ENCODE measurements at regions not wholly inside any gene's neighbourhood (a gene's known extent, or its start where the extent isn't known, plus 50 kb on each side); places are given as distances from the start of the nearest gene placed in this dataset.

DNA sequence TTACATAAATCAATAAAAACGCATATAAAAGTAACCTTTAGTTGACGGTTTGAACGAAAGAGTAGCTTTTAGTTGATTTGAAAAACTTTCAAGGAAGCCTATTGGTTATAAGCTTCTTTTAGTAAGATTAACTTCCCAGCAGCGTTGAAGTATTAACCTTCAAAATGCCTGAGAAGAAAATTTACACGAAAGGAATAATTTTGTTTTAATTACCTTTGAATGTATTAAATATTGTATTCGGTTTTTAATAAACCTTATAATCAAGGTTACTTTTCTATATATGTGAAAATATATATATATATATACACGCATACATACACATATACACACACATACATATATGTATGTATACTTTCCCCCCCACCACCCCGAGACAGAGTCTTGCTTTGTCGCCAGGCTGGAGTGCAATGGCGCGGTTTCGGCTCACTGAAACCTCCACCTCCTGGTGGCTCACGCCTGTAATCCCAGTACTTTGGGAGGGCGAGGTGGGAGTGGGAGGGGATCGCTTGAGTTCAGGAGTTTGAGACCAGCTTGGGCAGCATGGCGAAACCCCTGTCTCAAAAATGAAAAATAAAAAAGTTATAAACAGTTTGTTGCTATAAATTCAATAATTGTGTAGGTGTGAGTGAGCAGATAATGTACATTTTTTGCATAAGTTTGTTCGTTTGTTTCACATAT lies 57.6 kb upstream of the EZH2 start:
- Histone ChIP-seq H3K36me3 (ENCODE audit: low read depth, low read length) (no peaks in the 10 kb centered on the region), H4K20me1 (ENCODE audit: low read length) (no peaks in the 10 kb centered on the region), H3K27ac (ENCODE audit: low read length) (peak overlapping the region; percentile 73), H3K4me1 (ENCODE audit: insufficient read depth, low read length) (peaks cover 12% of the 10 kb centered on the region), H3K27me3 (ENCODE audit: low read length) (no peaks in the 10 kb centered on the region), H3K79me2 (ENCODE audit: low read length) (no peaks in the 10 kb centered on the region), H2AFZ (ENCODE audit: low read length) (peak overlapping the region; percentile 90), H3K4me2 (ENCODE audit: low read length) (peak overlapping the region; percentile 89), H3K9me3 (ENCODE audit: low read length) (no peaks in the 10 kb centered on the region), H3F3A (ENCODE audit: low read length, unreplicated experiment) (no peaks in the 10 kb centered on the region), H3K4me3 (ENCODE audit: low read length) (peak overlapping the region; percentile 76), H3K9ac (ENCODE audit: low read length) (peak overlapping the region; percentile 93), H3K9me2 (replicated peaks; ENCODE audit: low read length) (no peaks in the 10 kb centered on the region)
- CTCF ChIA-PET: interaction anchor here (0.6 to 1.1 kb wide), 6 partner anchors 22 to 86 kb away, joined by 3 to 14 read pairs (median 5); partner anchors contain the start of gene EZH2
- no TSS peak for BruUV-seq (replicated peaks)
- intact Hi-C loops (cut with micrococcal nuclease): loop anchor here (1.0 to 5.0 kb wide), 5 partner anchors 21 to 239 kb away; no protein-coding TSS in a partner anchor
- POLR2A ChIA-PET (ENCODE audit: unreplicated experiment): interaction anchor here (0.7 kb wide), 1 partner anchor 28 kb away, joined by 22 read pairs; no protein-coding TSS in a partner anchor
- ATAC-seq (peak; percentile 69), DNase-seq (peak; percentile 75)
- TF ChIP-seq EZH2phosphoT487 (IDR thresholded peaks at IDR 0.05; ENCODE audit: borderline replicate concordance, low read length) (no peak), EZH2 (IDR thresholded peaks at IDR 0.05; ENCODE audit: low read length, unreplicated experiment) (no peak)
- TF ChIP-seq, protein P1, sequence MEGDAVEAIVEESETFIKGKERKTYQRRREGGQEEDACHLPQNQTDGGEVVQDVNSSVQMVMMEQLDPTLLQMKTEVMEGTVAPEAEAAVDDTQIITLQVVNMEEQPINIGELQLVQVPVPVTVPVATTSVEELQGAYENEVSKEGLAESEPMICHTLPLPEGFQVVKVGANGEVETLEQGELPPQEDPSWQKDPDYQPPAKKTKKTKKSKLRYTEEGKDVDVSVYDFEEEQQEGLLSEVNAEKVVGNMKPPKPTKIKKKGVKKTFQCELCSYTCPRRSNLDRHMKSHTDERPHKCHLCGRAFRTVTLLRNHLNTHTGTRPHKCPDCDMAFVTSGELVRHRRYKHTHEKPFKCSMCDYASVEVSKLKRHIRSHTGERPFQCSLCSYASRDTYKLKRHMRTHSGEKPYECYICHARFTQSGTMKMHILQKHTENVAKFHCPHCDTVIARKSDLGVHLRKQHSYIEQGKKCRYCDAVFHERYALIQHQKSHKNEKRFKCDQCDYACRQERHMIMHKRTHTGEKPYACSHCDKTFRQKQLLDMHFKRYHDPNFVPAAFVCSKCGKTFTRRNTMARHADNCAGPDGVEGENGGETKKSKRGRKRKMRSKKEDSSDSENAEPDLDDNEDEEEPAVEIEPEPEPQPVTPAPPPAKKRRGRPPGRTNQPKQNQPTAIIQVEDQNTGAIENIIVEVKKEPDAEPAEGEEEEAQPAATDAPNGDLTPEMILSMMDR (conservative IDR thresholded peaks at IDR 0.05; ENCODE audit: low read depth, low read length): peak; percentile 46; the same call in 1 of the 2 replicates

DNA sequence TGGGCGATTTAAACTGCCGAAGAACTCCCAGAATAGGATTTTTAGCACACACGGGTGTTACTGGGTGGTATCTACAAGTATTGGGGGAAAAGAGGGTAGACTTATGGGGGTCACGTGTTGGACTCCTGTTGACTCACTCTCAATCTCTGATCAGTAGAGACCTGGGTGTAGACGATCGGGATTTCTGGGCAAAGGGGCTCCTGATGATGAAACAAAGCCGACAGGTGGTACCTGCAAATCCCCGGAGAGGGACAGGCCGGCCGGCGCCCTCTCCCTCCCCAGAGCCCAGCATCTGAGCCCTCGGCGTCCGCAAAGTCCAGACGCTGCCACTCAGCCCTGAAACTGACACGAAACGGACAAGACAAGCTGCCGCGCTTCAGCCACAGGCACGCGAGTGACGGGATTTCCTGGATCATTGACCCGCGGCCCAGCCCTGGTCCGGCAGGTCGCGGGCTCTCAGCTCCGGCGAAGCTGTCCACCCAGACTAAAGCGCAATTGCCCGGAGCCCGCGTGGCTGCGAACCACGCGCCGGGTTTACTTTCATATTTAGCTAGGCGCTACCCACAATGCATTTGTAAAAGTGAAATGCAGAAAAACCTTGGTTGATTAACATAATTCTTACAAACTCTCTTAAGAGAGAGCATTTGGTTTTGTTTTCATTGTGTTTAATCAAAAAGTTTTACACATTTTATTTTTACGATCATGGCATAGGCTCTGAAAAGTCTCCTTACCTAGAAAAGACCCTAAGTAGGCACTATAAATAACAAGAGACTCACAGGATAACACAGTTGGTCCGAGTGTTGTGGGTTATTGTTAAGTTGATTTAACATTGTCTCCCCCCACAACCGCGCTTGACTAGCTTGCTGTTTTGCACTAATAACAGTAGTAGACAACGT lies 56.9 kb upstream of the EZH2 start:
- TSS peak; percentile 82 for BruUV-seq (replicated peaks)
- peak overlapping the region; percentile 73 for H3K27ac ChIP-seq (ENCODE audit: low read length)
- TF ChIP-seq EZH2 (IDR thresholded peaks at IDR 0.05; ENCODE audit: low read length, unreplicated experiment): no peak
- TF ChIP-seq, protein P1 (conservative IDR thresholded peaks at IDR 0.05; ENCODE audit: low read depth, low read length): no peak
- no peak for TF ChIP-seq EZH2phosphoT487 (IDR thresholded peaks at IDR 0.05; ENCODE audit: borderline replicate concordance, low read length)
- ATAC-seq (peak; percentile 76), DNase-seq (peak; percentile 71)
- H2AFZ ChIP-seq (ENCODE audit: low read length): peak overlapping the region; percentile 83
- no peaks in the 10 kb centered on the region for H3K36me3 ChIP-seq (ENCODE audit: low read depth, low read length)
- H3K9ac ChIP-seq (ENCODE audit: low read length): peak overlapping the region; percentile 93
- ChIA-PET POLR2A (ENCODE audit: unreplicated experiment) (interaction anchor here (0.7 kb wide), 1 partner anchor 27 kb away, joined by 22 read pairs; no protein-coding TSS in a partner anchor), CTCF (interaction anchor here (0.6 to 1.1 kb wide), 7 partner anchors 23 to 1394 kb away, joined by 3 to 14 read pairs (median 4); partner anchors contain the start of gene EZH2)
- no peaks in the 10 kb centered on the region for H3K9me2 ChIP-seq (replicated peaks; ENCODE audit: low read length)
- peaks cover 12% of the 10 kb centered on the region for H3K4me1 ChIP-seq (ENCODE audit: insufficient read depth, low read length)
- no peaks in the 10 kb centered on the region for H3K9me3 ChIP-seq (ENCODE audit: low read length)
- intact Hi-C loops (cut with micrococcal nuclease): loop anchor here (1.0 to 5.0 kb wide), 4 partner anchors 28 to 239 kb away; no protein-coding TSS in a partner anchor
- no peaks in the 10 kb centered on the region for H3K27me3 ChIP-seq (ENCODE audit: low read length)
- H3F3A ChIP-seq (ENCODE audit: low read length, unreplicated experiment): no peaks in the 10 kb centered on the region
- no peaks in the 10 kb centered on the region for H3K79me2 ChIP-seq (ENCODE audit: low read length)
- no peaks in the 10 kb centered on the region for H4K20me1 ChIP-seq (ENCODE audit: low read length)
- peak overlapping the region; percentile 76 for H3K4me3 ChIP-seq (ENCODE audit: low read length)
- H3K4me2 ChIP-seq (ENCODE audit: low read length): peak overlapping the region; percentile 89
